ES-I3 (cell line): ENCODE measurements at regions not wholly inside any gene's neighbourhood (a gene's known extent, or its start where the extent isn't known, plus 50 kb on each side); places are given as distances from the start of the nearest gene placed in this dataset.

Experiments
- H3K36me3 ChIP-seq: 2 replicates; pipeline ENCODE4 v1.6.1; 2013; ENCODE audit warnings: mild to moderate bottlenecking, low read length, control low read depth, moderate library complexity; ENCODE audit not compliant: insufficient read depth
- H3K4me1 ChIP-seq: 2 replicates; pipeline ENCODE4 v1.6.1; 2013; ENCODE audit warnings: mild to moderate bottlenecking, control low read depth, low read length; ENCODE audit not compliant: insufficient read depth
- H3K9ac ChIP-seq: 2 replicates; pipeline ENCODE4 v1.6.1; 2013; ENCODE audit warnings: low read depth, mild to moderate bottlenecking, low read length, moderate library complexity
- H3K9me3 ChIP-seq: 2 replicates; pipeline ENCODE4 v1.6.1; 2013; ENCODE audit warnings: mild to moderate bottlenecking, low read length, moderate library complexity; ENCODE audit not compliant: control insufficient read depth, insufficient read depth

- Histone ChIP-seq H3K4me1 (peaks cover 13% of the 10 kb centered on the region), H3K36me3 (no peaks in the 10 kb centered on the region), H3K9ac (no peak overlapping the region), H3K9me3 (no peaks in the 10 kb centered on the region)
These were observed 115.0 kb downstream of the UBE2U start for GRCh38 chr1:64318428-64318827.

GRCh38 chr1:64320007-64320406 is 116.6 kb downstream of the UBE2U start:
- Histone ChIP-seq H3K9me3 (no peaks in the 10 kb centered on the region), H3K36me3 (no peaks in the 10 kb centered on the region), H3K4me1 (peaks cover 6% of the 10 kb centered on the region; the same call in 1 of the 2 replicates), H3K9ac (no peak overlapping the region)

- no peaks in the 10 kb centered on the region for H3K9me3 ChIP-seq
- no peak overlapping the region for H3K9ac ChIP-seq
- H3K36me3 ChIP-seq: no peaks in the 10 kb centered on the region
- peaks cover 6% of the 10 kb centered on the region; the same call in 1 of the 2 replicates for H3K4me1 ChIP-seq
These were observed 117.0 kb downstream of the UBE2U start for GRCh38 chr1:64320470-64320869.

GRCh38 chr1:64320922-64321614 is 117.6 kb downstream of the UBE2U start:
- Histone ChIP-seq H3K9ac (no peak overlapping the region), H3K4me1 (peaks cover 6% of the 10 kb centered on the region; the same call in 1 of the 2 replicates), H3K9me3 (no peaks in the 10 kb centered on the region), H3K36me3 (no peaks in the 10 kb centered on the region)

- H3K9me3 ChIP-seq: no peaks in the 10 kb centered on the region
- H3K4me1 ChIP-seq: peaks cover 9% of the 10 kb centered on the region; the same call in 1 of the 2 replicates
- H3K9ac ChIP-seq: no peak overlapping the region
- no peaks in the 10 kb centered on the region; the same call in 1 of the 2 replicates for H3K36me3 ChIP-seq
These were observed 119.6 kb downstream of the UBE2U start for GRCh38 chr1:64323054-64323453.

GRCh38 chr1:64323882-64324281 is 120.5 kb downstream of the UBE2U start:
- H3K9me3 ChIP-seq: no peaks in the 10 kb centered on the region
- H3K4me1 ChIP-seq: peaks cover 14% of the 10 kb centered on the region
- no peak overlapping the region for H3K9ac ChIP-seq
- H3K36me3 ChIP-seq: no peaks in the 10 kb centered on the region; the same call in 1 of the 2 replicates

GRCh38 chr1:64325856-64326255 is 122.4 kb downstream of the UBE2U start:
- H3K4me1 ChIP-seq: peaks cover 17% of the 10 kb centered on the region
- H3K9ac ChIP-seq: no peak overlapping the region
- no peaks in the 10 kb centered on the region for H3K9me3 ChIP-seq
- no peaks in the 10 kb centered on the region; the same call in 1 of the 2 replicates for H3K36me3 ChIP-seq

- Histone ChIP-seq H3K9ac (no peak overlapping the region), H3K36me3 (no peaks in the 10 kb centered on the region; the same call in 1 of the 2 replicates), H3K9me3 (no peaks in the 10 kb centered on the region), H3K4me1 (peaks cover 17% of the 10 kb centered on the region)
These were observed 123.7 kb downstream of the UBE2U start for GRCh38 chr1:64327119-64327518.

GRCh38 chr1:64328193-64328592 is 124.8 kb downstream of the UBE2U start:
- Histone ChIP-seq H3K36me3 (no peaks in the 10 kb centered on the region; the same call in 1 of the 2 replicates), H3K9me3 (no peaks in the 10 kb centered on the region), H3K9ac (no peak overlapping the region), H3K4me1 (peaks cover 11% of the 10 kb centered on the region)

- Histone ChIP-seq H3K4me1 (peaks cover 11% of the 10 kb centered on the region), H3K36me3 (no peaks in the 10 kb centered on the region; the same call in 1 of the 2 replicates), H3K9ac (no peak overlapping the region), H3K9me3 (no peaks in the 10 kb centered on the region)
These were observed 127.4 kb downstream of the UBE2U start for GRCh38 chr1:64330839-64331238.

GRCh38 chr1:64335636-64336035 is 132.2 kb downstream of the UBE2U start:
- no peaks in the 10 kb centered on the region for H3K4me1 ChIP-seq
- H3K9me3 ChIP-seq: no peaks in the 10 kb centered on the region
- no peaks in the 10 kb centered on the region for H3K36me3 ChIP-seq

GRCh38 chr1:64337475-64337874 is 132.5 kb upstream of the CACHD1 start:
- Histone ChIP-seq H3K9ac (no peak overlapping the region), H3K36me3 (no peaks in the 10 kb centered on the region), H3K9me3 (no peaks in the 10 kb centered on the region), H3K4me1 (no peaks in the 10 kb centered on the region)

More at GRCh38 chr1:64335636-64336035, 132.2 kb downstream of the UBE2U start:
- no peak overlapping the region for H3K9ac ChIP-seq

GRCh38 chr1:64337926-64338325 is 132.0 kb upstream of the CACHD1 start:
- no peaks in the 10 kb centered on the region for H3K9me3 ChIP-seq
- H3K36me3 ChIP-seq: no peaks in the 10 kb centered on the region
- H3K4me1 ChIP-seq: 0 out of 2 replicates have a peak, but pooled peaks cover under 1% of the 10 kb centered on the region
- no peak overlapping the region for H3K9ac ChIP-seq

GRCh38 chr1:64340361-64340760 is 129.6 kb upstream of the CACHD1 start:
- Histone ChIP-seq H3K9ac (no peak overlapping the region), H3K36me3 (no peaks in the 10 kb centered on the region), H3K4me1 (peaks cover 15% of the 10 kb centered on the region), H3K9me3 (no peaks in the 10 kb centered on the region)

GRCh38 chr1:64343105-64343822 is 126.7 kb upstream of the CACHD1 start:
- no peak overlapping the region for H3K9ac ChIP-seq
- H3K4me1 ChIP-seq: peaks cover 17% of the 10 kb centered on the region
- H3K36me3 ChIP-seq: no peaks in the 10 kb centered on the region
- no peaks in the 10 kb centered on the region for H3K9me3 ChIP-seq
